ENCODE measurements at regions not wholly inside any gene's neighbourhood (a gene's known extent, or its start where the extent isn't known, plus 50 kb on each side); places are given as distances from the start of the nearest gene placed in this dataset.

DNA sequence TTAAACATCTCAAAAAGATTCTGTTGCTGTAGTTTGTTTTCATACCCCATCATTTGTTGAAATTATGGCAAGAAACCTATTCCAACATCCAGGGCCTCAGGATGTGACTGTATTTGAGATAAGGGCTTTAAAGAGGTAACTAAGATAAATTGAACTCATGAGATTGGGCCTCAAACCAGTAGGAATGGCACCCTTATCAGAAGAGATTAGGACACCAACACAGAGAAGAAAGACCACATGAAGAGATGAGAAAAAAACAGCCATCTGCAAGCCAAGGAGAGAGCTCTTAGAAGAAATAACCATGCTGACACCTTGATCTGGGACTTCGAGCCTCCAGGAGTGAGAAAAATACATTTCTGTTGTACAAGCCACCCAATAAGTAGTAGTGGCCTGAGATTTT lies 157.7 kb downstream of the CGGBP1 start:
- Histone ChIP-seq H3K4me3 (no peak overlapping the region), H3K27me3 (no peaks in the 10 kb centered on the region), H3K9me3 (no peaks in the 10 kb centered on the region), H3K27ac (no peak overlapping the region), H3K36me3 (no peaks in the 10 kb centered on the region), H3K4me1 (no peaks in the 10 kb centered on the region)
- WGBS, 2 donors = 48 to 67% methylated on average over 1 of the region's 1 CpG
- TF ChIP-seq, protein P1, sequence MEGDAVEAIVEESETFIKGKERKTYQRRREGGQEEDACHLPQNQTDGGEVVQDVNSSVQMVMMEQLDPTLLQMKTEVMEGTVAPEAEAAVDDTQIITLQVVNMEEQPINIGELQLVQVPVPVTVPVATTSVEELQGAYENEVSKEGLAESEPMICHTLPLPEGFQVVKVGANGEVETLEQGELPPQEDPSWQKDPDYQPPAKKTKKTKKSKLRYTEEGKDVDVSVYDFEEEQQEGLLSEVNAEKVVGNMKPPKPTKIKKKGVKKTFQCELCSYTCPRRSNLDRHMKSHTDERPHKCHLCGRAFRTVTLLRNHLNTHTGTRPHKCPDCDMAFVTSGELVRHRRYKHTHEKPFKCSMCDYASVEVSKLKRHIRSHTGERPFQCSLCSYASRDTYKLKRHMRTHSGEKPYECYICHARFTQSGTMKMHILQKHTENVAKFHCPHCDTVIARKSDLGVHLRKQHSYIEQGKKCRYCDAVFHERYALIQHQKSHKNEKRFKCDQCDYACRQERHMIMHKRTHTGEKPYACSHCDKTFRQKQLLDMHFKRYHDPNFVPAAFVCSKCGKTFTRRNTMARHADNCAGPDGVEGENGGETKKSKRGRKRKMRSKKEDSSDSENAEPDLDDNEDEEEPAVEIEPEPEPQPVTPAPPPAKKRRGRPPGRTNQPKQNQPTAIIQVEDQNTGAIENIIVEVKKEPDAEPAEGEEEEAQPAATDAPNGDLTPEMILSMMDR (IDR thresholded peaks at IDR 0.05) = no peak
- TF ChIP-seq POLR2AphosphoS5 (IDR thresholded peaks at IDR 0.05) (no peak), POLR2A (IDR thresholded peaks at IDR 0.05) (no peak), EP300 (IDR thresholded peaks at IDR 0.05) (no peak)
- no peak for ATAC-seq (ENCODE audit: low FRiP score in 2 of 2)
- no peak for DNase-seq

DNA sequence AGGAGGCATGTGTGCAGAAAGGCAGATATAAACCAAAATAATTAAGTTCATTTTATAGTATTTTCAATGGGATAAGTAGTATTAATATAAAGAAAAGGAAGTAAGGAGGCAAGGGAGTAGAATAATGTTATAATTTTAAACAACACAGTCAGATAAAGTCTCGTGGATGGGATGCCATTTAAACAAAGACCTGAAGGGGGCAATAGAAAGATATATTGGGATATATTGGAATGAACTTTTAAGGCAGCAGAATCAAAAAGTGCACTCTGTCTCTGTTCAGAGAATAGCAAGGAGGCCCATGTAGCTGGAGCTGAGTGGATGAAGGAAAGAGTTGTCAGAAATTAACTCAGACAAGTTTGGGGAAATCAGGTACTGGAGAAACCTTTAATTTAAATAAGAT lies 158.7 kb downstream of the CGGBP1 start:
- H3K4me3 ChIP-seq = no peak overlapping the region
- H3K9me3 ChIP-seq = no peaks in the 10 kb centered on the region
- H3K27ac ChIP-seq = no peak overlapping the region
- WGBS, 2 donors = 25 to 41% methylated on average over 1 of the region's 1 CpG
- DNase-seq (no peak), ATAC-seq (ENCODE audit: low FRiP score in 2 of 2) (no peak)
- no peaks in the 10 kb centered on the region for H3K4me1 ChIP-seq
- H3K27me3 ChIP-seq = no peaks in the 10 kb centered on the region
- no peaks in the 10 kb centered on the region for H3K36me3 ChIP-seq
- TF ChIP-seq EP300 (IDR thresholded peaks at IDR 0.05) (no peak), POLR2A (IDR thresholded peaks at IDR 0.05) (no peak), POLR2AphosphoS5 (IDR thresholded peaks at IDR 0.05) (no peak)
- TF ChIP-seq, protein P1 (IDR thresholded peaks at IDR 0.05) = no peak

DNA sequence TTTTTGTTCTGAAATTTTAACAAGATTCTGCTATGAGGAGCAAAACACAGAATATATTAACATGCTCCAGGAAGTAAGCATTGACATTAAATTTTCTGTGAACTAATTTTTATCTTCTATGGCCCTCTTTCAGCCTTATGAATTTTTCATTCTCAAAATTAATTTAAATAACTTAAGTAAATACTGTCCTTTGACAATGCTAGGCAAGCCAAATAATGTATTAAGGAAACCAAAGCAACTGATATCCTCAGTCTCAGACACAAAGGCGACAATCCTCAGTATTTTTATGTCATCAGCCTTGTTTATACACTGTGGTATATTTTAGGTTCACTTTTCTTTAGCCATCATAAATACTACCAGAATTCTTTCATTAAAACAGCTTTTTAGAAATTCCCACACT lies 159.8 kb downstream of the CGGBP1 start:
- DNase-seq (no peak), ATAC-seq (ENCODE audit: low FRiP score in 2 of 2) (no peak)
- no peaks in the 10 kb centered on the region for H3K27me3 ChIP-seq
- H3K4me3 ChIP-seq = no peak overlapping the region
- H3K36me3 ChIP-seq = no peaks in the 10 kb centered on the region
- no peaks in the 10 kb centered on the region for H3K4me1 ChIP-seq
- 88 to 94% methylated on average over 1 of the region's 1 CpG for WGBS, 2 donors
- H3K27ac ChIP-seq = no peak overlapping the region
- no peaks in the 10 kb centered on the region for H3K9me3 ChIP-seq
- TF ChIP-seq, protein P1 (IDR thresholded peaks at IDR 0.05) = no peak
- TF ChIP-seq POLR2AphosphoS5 (IDR thresholded peaks at IDR 0.05) = no peak
- TF ChIP-seq POLR2A (IDR thresholded peaks at IDR 0.05) = no peak
- TF ChIP-seq EP300 (IDR thresholded peaks at IDR 0.05) = no peak

DNA sequence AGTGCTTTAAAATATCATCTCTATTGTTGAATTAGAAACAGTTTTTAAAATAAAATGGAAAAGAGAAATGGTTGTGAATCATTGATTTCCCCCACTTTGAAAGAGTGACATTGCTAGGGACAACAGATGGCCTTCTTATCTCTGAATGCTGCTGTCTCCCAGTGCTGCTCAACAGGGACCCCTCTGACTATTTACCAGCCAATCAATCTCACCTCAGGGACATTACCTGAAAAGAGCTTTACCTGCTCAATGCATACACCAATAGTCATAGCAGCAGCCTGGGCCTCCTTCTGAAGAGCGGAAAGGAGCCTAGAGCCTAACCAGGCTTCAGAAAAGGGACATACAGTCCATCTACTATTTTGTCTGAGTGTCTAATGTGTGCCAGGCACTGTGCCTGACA lies 162.8 kb downstream of the CGGBP1 start:
- DNase-seq = no peak
- no peaks in the 10 kb centered on the region for H3K36me3 ChIP-seq

DNA sequence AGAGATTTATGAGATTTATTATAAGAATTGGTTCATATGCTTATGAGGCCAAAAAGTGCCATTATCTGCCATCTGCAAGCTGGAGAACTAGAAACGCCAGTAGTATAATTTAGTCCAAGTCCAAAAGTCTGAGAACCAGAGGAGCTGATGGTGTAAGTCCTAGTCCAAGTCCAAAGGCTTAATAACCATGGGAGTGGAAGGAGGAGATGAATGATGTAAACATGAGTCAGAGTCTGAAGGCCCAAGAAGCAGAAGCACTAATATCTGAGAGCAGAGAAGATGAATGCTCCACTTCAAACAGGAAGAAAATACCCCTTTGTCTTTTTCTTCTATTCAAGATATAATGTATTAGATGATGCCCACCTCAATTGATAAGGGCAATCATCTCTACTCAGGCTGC lies 185.7 kb downstream of the CGGBP1 start:
- no peak for TF ChIP-seq POLR2A (IDR thresholded peaks at IDR 0.05)
- TF ChIP-seq EP300 (IDR thresholded peaks at IDR 0.05) = no peak
- TF ChIP-seq POLR2AphosphoS5 (IDR thresholded peaks at IDR 0.05) = no peak
- TF ChIP-seq, protein P1 (IDR thresholded peaks at IDR 0.05) = no peak
- Histone ChIP-seq H3K4me3 (no peak overlapping the region), H3K9me3 (peaks cover 0 to 4% (median 0%) of the 10 kb centered on the region in 4 donors), H3K27ac (no peak overlapping the region), H3K36me3 (no peaks in the 10 kb centered on the region), H3K27me3 (no peaks in the 10 kb centered on the region), H3K4me1 (no peaks in the 10 kb centered on the region)
- DNase-seq = no peak
- 70 to 93% methylated on average over 1 of the region's 1 CpG for whole genome bisulfite sequencing, 2 donors
- ATAC-seq (ENCODE audit: low FRiP score in 2 of 2) = no peak

More for the DNA sequence above, 162.8 kb downstream of the CGGBP1 start:
- no peaks in the 10 kb centered on the region for H3K27me3 ChIP-seq
- no peaks in the 10 kb centered on the region for H3K9me3 ChIP-seq
- WGBS, 2 donors = 90 to 100% methylated on average over 1 of the region's 1 CpG
- H3K4me3 ChIP-seq = no peak overlapping the region
- H3K4me1 ChIP-seq = no peaks in the 10 kb centered on the region
- TF ChIP-seq, protein P1 (IDR thresholded peaks at IDR 0.05) = no peak
- no peak for TF ChIP-seq POLR2A (IDR thresholded peaks at IDR 0.05)
- no peak for TF ChIP-seq EP300 (IDR thresholded peaks at IDR 0.05)
- TF ChIP-seq POLR2AphosphoS5 (IDR thresholded peaks at IDR 0.05) = no peak
- no peak overlapping the region for H3K27ac ChIP-seq
- ATAC-seq (ENCODE audit: low FRiP score in 2 of 2) = no peak
